ENCODE measurements at regions not wholly inside any gene's neighbourhood (a gene's known extent, or its start where the extent isn't known, plus 50 kb on each side); places are given as distances from the start of the nearest gene placed in this dataset.

GRCh38 chr14:62283837-62284236 is 521.6 kb downstream of the SNAPC1 start:
- intact Hi-C loops (cut with DNase I) = no loop called here

GRCh38 chr14:62289471-62289870 is 527.3 kb downstream of the SNAPC1 start:
- no peaks in the 10 kb centered on the region for H3K4me1 ChIP-seq
- H3K27ac ChIP-seq = no peak overlapping the region
- FAIRE-seq (no peak), ATAC-seq (no peak), DNase-seq (no peak)
- 21 to 28% methylated on average over 3 of the region's 3 CpGs for whole genome bisulfite sequencing, 2 donors
- no peak for TF ChIP-seq CTCF (IDR thresholded peaks at IDR 0.05)
- no peaks in the 10 kb centered on the region for H3K36me3 ChIP-seq
- H3K4me3 ChIP-seq = no peak overlapping the region
- intact Hi-C loops (cut with DNase I) = no loop called here
- no peaks in the 10 kb centered on the region for H3K27me3 ChIP-seq
- H3K9me3 ChIP-seq = no peaks in the 10 kb centered on the region

More at GRCh38 chr14:62283837-62284236, 521.6 kb downstream of the SNAPC1 start:
- Histone ChIP-seq H3K4me1 (no peaks in the 10 kb centered on the region), H3K4me3 (no peak overlapping the region), H3K9me3 (no peaks in the 10 kb centered on the region), H3K36me3 (no peaks in the 10 kb centered on the region), H3K27me3 (no peaks in the 10 kb centered on the region), H3K27ac (no peak overlapping the region)
- TF ChIP-seq CTCF (IDR thresholded peaks at IDR 0.05) = no peak
- DNase-seq = no peak
- FAIRE-seq = no peak
- 63 to 75% methylated on average over 4 of the region's 4 CpGs for WGBS, 2 donors
- ATAC-seq = no peak

DNA sequence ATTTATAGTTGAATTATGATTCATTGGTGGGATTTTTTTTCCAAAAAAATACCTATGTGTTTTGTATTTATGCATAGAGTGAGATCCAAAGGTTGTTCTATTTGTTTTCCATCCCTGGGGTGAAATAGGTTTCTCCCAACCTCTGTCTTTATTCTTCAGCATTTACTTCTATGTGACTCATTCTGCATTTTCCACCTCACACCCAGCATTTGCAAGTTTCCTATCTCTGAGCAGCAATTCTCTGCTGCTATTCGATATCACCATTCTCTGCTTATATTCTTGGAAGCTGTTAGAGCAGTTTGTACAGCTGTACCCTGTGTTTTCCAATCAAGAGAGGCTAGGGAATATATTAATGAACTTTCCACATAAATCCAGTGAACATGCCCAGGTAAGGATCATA is 538.9 kb downstream of the SNAPC1 start:
- FAIRE-seq (no peak), ATAC-seq (no peak), DNase-seq (no peak)
- no peaks in the 10 kb centered on the region for H3K27me3 ChIP-seq
- intact Hi-C loops (cut with DNase I) = no loop called here
- TF ChIP-seq CTCF (IDR thresholded peaks at IDR 0.05) = no peak
- no peaks in the 10 kb centered on the region for H3K9me3 ChIP-seq
- WGBS, 2 donors = 73 to 84% methylated on average over 1 of the region's 1 CpG
- H3K4me1 ChIP-seq = no peaks in the 10 kb centered on the region
- no peak overlapping the region for H3K27ac ChIP-seq
- H3K4me3 ChIP-seq = no peak overlapping the region
- no peaks in the 10 kb centered on the region for H3K36me3 ChIP-seq

GRCh38 chr14:62301911-62302310 is 539.7 kb downstream of the SNAPC1 start:
- Histone ChIP-seq H3K27me3 (no peaks in the 10 kb centered on the region), H3K4me1 (no peaks in the 10 kb centered on the region), H3K4me3 (no peak overlapping the region), H3K27ac (no peak overlapping the region), H3K9me3 (no peaks in the 10 kb centered on the region), H3K36me3 (no peaks in the 10 kb centered on the region)
- ATAC-seq = no peak
- intact Hi-C loops (cut with DNase I) = no loop called here
- WGBS, 2 donors = 54 to 85% methylated on average over 1 of the region's 1 CpG
- DNase-seq = no peak
- no peak for TF ChIP-seq CTCF (IDR thresholded peaks at IDR 0.05)
- no peak for FAIRE-seq

DNA sequence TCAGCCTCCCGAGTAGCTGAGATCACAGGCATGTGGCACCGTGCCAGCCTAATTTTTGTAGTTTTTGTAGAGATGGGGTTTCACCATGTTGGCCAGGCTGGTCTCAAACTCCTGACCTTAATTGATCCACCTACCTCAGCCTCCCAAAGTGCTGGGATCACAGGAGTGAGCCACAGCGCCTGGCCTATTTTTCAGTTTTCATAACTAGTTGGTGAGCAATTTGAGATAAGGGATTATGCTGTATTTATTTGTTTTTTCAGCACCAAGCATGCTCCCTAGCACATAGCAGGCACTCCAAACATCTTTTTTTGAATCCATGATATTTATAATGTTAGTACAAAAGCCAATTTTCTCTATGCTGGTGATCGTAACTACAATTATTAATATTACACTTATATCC is 541.2 kb downstream of the SNAPC1 start:
- intact Hi-C loops (cut with DNase I) = no loop called here

More for the DNA sequence above, 541.2 kb downstream of the SNAPC1 start:
- Histone ChIP-seq H3K9me3 (no peaks in the 10 kb centered on the region), H3K27me3 (no peaks in the 10 kb centered on the region), H3K36me3 (no peaks in the 10 kb centered on the region), H3K4me3 (no peak overlapping the region), H3K27ac (no peak overlapping the region), H3K4me1 (no peaks in the 10 kb centered on the region)
- DNase-seq (no peak), ATAC-seq (no peak), FAIRE-seq (no peak)
- WGBS, 2 donors = 60 to 75% methylated on average over 4 of the region's 4 CpGs
- TF ChIP-seq CTCF (IDR thresholded peaks at IDR 0.05) = no peak
